IPS-NIHi7 (cell line): ENCODE measurements at regions not wholly inside any gene's neighbourhood (a gene's known extent, or its start where the extent isn't known, plus 50 kb on each side); places are given as distances from the start of the nearest gene placed in this dataset.
"Not testable (repeated sequence)": the region's sequence is repeated elsewhere in the genome, so short reads cannot be mapped to it uniquely, and the experiment has no call there.

Experiments used
- DNase-seq: peaks from one replicate; pipeline ENCODE4 v3.0.0; 2012; ENCODE audit warnings: mixed read lengths; ENCODE audit errors: extremely low spot score

DNA sequence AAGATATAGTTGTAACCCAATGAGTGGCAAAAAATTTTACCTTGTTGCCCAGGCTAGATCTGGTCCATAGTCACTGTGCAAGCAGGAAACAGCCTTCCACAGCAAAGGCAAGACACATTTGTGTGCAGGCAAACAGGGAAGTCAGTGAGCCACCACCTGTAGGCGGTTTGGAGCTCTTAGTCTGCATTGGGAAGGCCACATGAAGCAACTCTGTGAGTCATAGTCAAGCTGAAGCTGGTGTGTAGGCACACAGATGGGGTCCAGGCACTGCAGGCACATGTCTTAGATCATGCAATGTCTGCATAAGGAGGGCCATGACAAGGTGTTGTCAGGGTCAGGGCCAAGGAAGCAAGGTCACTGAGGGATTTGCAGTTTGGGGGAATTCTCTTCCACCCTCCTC lies 543.2 kb upstream of the EPHA7 start:
- no peak for DNase-seq

DNA sequence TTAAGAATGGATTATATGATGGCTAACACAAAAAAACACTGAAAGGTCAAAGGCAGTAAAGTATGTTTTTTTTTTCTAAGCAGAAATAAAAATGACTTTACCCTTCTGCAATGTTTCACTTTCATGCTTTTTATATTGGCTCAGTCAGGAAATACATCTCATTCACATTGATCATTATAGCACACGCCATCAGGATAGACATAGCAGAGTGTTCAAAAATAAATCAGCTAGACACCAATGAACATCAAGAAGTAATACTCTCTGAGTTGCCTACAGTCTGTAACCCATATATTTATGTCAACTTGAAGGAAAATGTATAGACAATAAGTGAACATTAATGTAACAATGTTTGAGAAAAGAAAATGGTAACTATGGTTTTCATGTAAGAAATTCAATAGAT lies 535.2 kb upstream of the EPHA7 start:
- DNase-seq: no peak

DNA sequence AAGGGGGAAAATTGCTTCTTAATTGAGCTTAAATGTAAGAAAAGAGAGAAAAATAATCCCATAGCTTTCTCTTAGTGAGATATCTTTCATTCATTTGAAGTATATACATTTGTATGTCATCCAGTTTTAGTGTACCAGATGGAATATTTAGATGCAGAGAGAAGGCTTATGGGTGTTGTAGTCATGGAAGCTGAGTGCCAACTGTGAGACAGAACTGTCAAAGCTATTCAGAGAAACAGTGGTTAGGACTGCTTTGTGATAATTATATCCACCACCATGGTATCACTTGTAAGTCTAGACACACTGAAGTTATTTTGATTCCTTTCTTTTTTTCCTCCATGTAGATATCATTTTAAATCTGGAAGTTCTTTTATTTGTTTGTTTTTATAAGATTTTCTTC lies 524.3 kb upstream of the EPHA7 start:
- no peak for DNase-seq

DNA sequence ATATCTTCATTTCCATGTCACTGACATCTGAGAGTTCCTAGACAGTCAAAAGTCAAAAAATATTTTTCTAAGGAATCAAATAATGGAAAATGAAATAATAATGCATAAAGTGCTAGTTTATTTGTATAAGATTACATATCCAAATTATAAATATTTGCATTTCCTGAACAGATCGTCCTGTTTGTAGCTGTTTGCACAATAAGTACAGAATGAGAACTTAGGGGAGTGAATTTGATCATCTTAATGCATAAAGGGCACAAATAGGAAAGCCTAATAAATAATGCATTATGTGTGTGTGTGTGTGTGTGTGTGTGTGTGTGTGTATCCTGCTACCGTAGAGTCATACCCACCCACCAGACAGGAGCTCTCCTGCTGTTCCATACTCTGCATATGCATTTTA lies 521.0 kb upstream of the EPHA7 start:
- DNase-seq: no peak

DNA sequence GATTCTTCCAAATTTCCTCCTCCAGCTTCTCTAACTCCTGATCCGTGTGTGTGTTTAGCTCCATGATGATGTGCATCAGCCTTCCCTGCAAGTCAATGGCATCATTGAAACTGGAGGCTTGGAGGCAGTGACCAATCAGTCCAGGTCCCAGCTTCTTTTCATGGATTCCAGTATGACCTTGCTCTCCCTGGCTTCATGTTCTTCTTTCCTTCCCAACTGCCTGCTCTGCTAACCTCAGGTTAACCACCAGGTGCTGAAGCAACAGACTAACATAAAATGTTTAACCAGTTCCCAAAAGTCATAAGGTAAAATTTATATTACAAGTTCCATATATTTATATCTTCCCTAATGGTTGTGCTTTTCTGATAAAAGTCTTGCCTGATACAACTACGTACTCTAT lies 512.8 kb upstream of the EPHA7 start:
- no peak for DNase-seq

DNA sequence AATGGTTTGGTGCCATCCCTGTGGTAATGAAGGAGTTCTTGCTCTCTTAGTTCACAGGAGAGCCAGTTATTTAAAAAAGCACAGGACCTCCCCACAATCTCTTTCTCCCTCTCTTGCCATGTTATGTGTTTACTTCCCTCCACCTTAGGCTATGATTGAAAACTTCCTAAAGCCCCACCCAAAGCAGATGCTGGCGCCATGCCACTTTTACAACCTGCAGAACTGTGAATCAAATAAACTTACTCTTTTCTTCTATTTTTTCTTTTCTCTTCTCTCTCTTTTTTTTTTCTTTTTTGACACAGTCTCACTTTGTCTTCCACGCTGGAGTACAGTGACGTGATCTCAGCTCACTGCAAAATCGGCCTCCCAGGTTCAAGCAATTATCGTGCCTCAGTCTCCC lies 508.4 kb upstream of the EPHA7 start:
- DNase-seq: no peak

DNA sequence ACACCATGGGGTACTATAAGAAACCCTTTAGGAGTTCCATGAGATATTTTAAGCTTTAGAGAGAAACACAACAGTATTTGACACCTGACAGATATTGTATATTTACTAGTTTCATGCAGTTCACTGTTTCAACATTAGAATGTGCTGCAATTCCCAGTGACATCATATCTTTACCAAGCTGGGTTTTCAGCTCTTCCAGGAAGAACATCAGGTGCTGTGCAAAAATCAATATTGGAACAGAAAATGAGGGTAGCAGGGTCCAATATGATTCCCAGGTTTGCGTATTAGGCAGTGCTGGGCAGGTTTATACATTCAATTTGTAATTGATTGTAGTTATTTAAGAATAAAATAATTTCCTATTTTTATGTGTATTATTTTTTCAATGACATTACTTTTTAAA lies 500.0 kb upstream of the EPHA7 start:
- no peak for DNase-seq

DNA sequence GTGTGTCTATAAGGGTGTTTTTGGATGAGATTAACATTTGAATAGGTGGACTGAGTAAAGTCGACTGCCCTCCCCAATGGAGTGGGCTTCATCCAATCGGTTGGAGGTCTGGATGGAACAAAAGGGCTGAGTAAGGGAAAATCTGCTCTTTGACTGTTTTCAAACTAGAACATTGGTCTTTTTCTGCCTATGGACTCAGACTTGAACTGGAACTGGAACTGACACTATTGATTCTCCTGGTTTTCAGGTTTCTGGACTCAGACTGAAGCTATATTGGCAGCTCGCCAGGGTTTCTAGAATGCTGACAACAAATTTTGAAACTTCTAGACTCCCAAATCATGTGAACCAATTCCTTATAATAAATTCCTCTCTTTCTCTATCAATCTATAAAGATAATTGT lies 498.9 kb upstream of the EPHA7 start:
- DNase-seq: no peak

DNA sequence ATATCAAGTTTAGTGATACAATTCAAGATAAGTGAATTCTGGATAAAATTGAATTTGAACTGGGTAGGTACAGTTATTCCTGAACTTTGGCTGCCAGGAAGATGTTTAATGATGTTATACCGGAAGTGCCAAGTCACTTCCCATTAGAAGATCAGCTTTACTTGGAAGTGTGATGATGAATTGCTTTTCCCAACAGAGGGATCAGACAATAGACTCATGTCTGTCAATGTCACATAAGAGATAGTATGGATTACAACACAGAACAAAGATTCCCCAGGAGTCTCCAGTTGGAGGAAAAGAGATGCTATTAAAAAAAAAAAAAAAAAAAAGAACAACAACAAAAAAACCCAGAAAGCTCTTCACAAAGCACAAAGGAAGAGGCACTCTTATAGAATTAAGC lies 497.9 kb upstream of the EPHA7 start:
- no peak for DNase-seq

DNA sequence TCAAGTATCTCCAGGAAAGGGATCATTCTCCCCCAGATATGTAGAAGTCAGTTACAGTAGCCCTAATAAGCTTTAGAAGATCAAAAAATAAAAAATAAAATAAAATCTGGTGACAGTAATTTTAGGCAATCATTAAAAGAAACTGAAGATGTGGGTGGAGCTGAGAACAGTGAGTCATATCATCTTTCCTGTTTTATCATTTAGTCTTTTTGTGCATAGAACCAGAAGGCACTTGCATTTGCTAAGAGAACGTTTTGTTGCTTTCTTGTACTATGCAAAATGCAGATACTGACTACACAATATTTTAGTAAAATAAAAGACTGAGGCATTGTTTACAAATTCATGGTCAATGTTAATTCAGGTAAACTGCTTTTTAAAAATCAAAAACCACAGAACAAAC lies 497.4 kb upstream of the EPHA7 start:
- no peak for DNase-seq

DNA sequence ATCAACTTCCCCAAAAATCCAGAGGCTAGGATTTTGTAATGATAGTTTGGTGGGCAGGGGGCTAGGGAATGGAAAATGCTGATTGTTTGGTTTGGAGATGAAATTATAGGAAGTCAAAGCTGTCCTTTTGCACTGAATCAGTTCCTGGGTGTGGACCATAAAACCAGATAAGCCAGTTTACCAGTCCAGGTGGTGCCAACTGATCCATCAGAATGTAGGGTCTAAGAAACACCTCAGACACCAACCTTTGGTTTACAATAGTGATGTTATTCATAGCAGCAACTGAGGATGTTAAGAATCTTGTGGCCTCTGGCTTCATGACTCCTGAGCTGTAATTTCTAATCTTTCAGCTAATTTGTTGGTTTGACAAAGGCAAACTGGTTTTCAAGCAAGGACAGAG lies 496.6 kb upstream of the EPHA7 start:
- DNase-seq: no peak

DNA sequence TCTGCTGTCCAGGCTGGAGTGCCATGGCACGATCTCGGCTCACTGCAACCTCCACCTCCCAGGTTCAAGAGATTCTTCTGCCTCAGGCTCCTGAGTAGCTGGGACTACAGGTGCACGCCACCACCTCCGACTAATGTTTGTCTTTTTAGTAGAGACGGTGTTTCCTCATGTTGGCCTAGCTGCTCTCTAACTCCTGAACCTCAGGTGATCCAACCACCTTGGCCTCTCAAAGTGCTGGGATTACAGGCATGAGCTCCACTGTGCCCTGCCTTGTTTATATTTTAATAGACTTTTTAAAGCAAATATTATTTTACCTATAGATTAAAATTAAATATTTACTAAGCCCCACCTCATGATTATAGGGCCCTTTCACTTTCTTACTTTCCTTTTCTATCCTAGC lies 483.2 kb upstream of the EPHA7 start:
- DNase-seq: no peak

DNA sequence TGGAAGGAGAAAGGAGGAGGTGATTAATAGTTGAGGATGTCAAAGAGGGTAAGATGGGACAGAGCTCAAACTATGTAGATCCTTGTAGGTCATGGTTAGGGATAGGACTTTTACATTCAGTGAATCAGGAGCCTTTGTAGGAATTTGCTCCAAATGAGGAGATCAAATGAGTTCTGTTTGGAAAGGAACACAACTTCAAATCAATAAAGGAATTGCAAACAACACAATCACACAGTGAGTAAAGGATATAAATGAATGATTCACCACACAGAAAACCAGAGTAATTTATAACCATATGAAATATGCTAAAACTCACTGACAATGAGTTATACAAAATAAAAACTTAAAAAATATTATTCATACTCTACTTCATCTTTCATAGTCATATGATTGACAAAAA lies 480.8 kb upstream of the EPHA7 start:
- DNase-seq: no peak

DNA sequence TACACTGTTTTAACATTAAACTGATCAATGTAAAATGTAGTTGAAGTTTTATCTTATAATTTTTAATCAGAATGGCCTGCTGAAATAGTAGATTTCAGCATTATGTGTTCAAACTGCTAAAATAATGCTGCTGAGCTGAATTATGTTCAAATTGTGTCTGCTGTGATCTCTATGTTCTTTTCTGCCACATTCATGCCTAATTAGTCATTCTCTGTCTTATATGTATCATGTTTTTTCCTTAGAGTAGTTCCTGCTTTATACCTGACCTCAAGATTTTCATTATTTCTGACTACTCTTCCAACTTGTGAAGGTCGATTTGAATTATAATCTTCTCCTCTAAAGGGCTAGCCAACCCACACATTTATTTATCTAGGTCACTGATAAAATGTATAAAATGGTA lies 476.7 kb upstream of the EPHA7 start:
- DNase-seq: no peak

DNA sequence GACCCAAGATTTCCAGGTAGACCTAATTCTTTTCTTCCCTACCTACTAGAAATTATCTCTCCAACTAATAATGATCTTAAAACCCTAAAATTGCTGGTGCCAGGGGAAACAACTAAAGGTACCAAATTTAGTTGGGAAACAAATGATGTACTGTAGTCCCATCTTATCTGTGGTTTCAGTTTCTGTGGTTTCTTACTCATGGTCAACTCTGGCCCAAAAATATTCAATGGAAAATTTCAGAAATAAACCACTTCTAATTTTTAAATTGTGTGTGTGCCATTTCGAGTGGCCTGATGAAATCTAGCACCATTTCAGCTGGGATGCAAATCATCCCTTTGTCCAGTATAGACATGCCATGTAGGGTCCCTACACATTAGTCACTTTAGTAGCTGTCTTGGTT lies 475.2 kb upstream of the EPHA7 start:
- DNase-seq: no peak

DNA sequence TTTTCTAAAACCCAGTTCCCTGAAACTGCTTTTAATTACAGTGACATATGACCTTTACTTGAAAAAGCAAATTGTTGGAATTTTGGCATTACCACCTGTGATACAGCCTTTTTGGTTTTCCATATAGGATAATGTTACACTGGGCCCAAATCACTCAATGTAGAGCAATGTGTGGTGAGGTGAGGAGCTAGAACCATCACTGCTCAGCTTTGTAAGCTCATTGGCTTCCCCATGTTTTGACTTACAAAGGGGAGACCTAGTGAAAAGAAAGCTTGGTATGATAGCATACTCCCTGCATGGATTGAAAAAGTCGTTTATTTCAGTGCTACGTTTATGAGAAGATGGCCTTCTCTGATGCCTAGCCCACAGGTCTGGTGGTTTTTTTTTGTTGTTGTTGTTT lies 470.4 kb upstream of the EPHA7 start:
- peak; percentile 9 for DNase-seq

DNA sequence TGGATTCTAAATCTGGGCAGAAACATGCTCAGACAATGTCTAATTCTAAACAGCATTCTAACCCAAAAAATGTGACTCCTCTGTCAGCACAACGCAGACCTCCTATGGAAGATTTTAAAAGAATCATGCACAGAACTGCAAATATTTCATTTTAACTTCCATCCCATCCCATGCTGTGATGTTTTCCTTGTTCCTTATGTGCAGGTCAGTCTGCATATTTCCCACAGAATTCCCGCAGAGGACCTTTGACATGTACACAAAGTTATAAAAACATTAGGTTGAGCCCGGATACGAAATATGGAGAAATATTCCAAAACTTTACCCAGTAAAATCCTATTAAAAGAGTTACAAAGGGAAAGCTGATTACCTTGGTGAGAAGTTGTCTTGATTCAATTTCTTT lies 467.1 kb upstream of the EPHA7 start:
- no peak for DNase-seq

DNA sequence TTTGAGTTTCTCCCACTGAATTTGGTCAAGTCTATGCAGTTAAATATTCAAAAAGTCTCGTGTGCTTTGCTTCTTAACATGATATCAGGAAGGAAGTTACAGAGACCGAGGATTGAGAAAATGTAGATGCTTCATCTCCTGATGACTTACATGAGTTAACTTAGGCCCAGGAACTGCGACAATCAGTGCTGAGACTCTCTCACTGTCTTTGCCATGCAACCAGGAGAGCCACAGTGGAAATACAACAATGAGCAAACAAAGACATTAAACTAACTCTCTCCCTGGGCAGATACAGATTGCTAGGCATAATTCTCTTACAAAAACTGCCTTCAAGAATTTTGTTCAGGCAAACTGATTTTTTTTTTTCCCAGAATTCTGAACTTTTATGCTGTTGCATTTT lies 440.6 kb upstream of the EPHA7 start:
- DNase-seq: peak; percentile 17

DNA sequence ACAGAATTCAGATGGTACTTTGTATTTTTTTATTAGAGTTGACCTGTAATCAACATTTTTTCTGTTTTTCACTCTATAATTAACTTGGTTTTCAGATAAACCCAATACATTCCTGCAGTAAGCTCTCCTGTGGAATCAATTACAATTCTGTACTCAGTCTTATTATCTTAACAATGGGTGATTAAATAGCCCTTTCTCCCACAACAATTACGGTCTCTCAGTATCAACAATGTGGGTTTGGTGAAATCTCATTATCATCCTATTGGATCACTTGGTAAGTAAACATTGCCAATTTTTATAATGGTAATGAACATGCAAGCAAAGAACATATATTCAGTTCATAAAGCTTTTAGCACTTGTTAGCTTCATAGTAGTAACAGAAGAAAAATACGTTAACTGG lies 438.9 kb upstream of the EPHA7 start:
- no peak for DNase-seq

DNA sequence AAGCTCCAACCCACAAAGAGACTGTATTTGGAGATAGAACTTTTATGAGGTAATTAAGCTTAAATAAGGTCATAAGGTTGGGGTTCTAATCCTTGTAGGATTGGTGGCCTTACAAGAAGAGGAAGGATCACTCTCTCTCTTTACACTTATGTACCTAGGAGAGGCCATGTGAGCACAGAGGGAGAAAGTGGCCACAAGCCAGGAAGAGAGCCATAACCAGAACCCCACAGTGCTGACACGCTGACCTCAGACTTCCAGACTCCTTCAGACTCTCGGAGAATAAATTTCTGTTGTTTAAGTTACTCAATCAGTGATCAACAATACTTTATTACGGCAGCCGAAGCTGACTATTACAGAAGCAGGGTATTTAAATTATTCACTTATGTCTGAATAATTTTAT lies 430.5 kb upstream of the EPHA7 start:
- no peak for DNase-seq

DNA sequence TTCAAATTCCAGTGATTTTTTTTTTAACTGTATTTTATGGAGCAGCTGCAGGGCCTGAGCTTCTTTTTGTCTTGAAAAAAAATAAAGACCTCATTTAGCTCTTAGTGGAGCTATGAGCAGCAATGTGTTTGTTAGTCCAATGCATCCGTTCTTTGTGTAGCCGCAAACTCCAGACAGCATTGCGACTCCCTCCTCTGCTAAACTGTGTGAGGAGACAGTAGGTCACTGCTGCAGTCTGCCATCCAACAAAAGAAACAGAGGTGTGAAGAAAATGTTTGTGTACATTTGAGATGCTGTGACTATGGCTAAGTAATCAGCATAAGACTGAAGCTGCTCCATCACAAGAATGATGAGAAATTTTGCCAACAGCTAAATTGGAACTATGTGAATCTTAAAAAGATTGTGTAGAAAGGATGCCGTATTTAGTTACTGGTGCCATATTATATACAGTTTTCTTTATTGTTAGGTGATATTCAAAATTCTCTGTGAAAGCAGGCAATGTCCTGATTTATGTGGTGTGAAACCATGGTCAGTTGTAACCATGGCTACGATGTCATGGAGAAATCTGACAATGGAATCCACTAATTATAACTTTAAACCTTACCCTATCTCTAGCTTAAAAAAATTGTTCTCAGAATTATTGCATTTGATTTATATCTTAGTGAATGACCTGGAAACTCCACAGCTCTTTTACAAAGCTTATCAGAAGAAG lies 428.8 kb upstream of the EPHA7 start:
- no peak for DNase-seq

DNA sequence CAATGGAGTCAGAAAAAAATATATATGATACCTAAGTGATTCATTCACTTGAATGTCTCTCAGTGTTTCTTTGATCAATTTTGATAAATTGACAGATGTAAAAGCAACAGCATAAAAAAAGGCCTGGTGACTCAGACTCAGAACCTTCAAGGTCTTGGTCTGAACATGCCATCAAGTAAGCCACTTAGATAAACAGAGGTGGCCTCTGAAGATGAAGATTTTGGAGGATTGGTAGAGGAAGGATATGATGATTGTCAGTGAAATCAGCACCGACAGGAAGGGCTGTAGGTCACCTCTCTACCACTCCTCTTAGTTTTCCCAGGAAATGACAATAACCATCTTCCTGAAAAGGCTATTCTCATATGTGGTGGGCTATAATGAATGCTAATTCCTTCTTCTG lies 422.8 kb upstream of the EPHA7 start:
- DNase-seq: no peak

DNA sequence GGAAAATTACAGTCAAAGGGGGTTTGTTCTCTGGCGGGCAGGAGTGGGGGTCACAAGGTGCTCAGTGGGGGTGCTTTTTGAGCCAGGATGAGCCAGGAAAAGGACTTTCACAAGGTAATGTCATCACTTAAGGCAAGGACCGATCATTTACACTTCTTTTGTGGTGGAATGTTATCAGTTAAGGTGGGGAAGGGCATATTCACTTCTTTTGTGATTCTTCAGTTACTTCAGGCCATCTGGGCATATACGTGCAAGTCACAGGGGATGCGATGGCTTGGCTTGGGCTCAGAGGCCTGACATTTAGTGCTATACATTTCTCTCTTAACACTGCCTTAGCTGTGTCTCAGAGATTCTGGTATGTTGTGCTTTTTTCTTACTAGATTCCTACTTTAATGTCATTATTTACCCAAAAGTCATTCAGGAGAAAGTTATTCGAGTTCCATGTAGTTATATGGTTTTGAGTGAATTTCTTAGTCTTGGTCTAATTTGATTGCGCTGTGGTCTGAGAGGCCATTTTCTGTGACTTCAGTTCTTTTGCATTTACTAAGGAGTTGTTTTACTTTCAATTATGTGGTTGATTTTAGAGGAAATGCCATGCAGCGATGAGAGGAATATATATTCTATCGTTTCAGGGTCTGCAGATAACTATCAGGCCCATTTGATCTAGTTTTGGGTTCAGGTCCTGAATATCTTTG lies 416.2 kb upstream of the EPHA7 start:
- DNase-seq: not testable (repeated sequence)

DNA sequence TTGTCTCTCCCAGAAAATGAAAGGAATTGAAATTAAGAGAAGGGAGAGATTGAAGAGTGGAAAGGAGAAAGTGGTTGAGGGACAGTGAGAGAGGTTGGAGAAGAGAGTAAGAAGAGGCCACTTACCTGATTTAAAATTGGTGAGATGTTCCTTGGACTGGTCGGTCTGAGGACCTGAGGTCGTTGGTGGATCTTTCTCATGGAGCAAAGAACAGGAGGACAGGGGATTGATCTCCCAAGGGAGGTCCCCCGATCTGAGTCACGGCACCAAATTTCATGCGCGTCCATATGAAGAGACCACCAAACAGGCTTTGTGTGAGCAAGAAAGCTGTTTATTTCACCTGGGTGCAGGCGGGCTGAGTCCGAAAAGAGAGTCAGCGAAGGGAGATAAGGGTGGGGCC lies 415.7 kb upstream of the EPHA7 start:
- not testable (repeated sequence) for DNase-seq
